NCI-H1105 treated with DMSO at 0.1 percent for 48 hours (cell line): ENCODE measurements at regions not wholly inside any gene's neighbourhood (a gene's known extent, or its start where the extent isn't known, plus 50 kb on each side); places are given as distances from the start of the nearest gene placed in this dataset.

Experiments used
- DNase-seq: peaks from one replicate; lab custom pipeline; 2025; lab: John Stamatoyannopoulos, UW

DNA sequence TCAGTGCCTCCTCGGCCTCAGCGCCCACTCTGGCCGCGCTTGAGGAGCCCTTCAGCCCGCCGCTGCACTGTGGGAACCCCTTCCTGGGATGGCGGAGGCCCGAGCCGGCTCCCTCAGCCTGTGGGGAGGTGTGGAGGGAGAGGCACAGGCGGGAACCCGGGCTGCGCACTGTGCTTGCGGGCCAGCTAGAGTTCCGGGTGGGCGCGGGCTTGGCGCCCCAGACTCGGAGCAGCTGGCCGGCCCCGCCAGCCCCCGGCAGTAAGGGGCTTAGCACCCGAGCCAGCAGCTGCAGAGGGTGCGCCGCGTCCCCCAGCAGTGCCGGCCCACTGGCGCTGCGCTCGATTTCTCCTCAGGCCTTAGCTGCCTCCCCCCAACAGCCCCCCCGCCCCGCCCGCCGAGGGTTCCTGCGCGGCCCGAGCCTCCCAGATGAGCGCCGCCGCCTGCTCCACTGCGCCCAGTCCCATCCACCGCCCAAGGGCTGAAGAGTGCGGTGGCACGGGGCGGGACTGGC is 1137.0 kb downstream of the PCDH18 start:
- no peak for DNase-seq

DNA sequence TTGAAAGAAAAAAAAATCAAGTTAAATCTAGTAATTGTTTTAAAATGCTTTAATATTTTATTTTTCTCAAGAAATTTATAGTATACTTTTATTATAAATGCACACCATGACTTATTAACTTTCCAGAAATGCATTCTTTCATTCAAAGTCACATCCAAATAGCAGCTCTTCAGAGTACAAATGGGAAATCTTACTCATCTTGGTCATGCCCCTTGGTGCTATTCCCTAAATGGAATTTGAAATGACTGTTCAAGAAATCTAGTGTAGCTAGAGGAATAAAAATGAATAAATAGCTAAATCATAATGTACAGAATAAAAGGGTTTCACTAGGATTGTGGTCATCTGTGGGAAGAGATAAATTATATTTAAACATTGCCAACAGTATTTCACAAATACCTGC is 1139.7 kb downstream of the PCDH18 start:
- no peak for DNase-seq

GRCh38 chr4:136390824-136391223 is 1141.5 kb downstream of the PCDH18 start:
- peak; percentile 13 for DNase-seq

GRCh38 chr4:136383082-136383481 is 1149.2 kb downstream of the PCDH18 start:
- DNase-seq, result no peak

DNA sequence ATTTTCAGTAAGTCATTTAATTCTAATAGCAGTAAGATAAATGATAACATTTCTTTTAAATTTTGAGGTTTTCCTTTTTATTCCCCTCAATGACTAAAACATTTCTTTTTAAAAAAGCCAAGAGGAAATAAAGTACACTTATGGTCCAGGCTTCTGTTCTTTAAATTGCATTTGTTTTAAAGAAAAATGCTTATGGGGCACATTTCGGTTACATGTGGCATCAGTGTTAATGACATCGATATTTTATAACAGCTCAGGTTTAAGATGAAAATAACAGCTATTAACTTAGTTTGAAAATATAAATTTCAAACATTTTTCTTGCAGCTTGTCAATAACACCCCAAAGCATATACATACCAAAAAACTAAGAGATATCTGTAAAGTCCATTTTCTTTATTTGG is 1161.1 kb downstream of the PCDH18 start:
- DNase-seq, result no peak

- no peak for DNase-seq
Observed at GRCh38 chr4:136369073-136369472, 1163.2 kb downstream of the PCDH18 start.

DNA sequence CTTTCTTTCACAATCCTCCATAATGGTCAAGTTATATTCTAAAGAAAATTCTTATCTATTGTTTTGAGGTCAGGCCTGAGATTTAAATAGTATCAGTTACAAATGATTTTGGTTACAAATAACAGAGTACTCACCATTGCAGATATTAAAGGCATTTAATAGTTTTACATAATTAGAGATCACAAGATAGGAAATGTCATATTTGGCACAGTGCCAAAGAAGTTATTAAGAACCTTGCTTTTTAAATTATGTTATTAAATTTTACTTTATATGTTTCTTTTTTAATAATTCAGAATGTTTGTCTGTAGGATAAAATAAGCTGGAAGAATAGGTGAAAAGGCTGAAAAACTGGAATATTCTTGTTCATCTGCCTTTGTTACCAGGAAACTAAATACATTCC is 1174.7 kb downstream of the PCDH18 start:
- no peak for DNase-seq

DNA sequence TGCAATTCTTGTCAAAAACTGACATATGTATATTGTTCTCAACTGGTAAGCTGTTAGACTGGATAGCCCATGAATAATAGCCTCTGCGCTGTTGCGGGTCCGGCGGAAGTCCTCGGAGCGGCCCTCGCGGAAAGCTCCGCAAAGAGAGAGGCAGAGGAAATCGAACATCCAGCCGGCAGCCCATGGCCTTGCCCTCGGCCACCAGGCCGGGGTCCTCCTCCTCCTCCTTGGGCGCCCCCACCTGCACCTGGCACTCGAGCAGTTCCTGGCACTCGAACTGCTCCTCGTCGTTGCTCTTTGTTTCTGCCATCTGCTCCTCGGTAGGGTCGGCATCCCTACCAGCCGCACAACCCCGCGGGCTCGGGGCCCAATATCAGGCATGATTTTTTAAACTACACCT is 1176.3 kb downstream of the PCDH18 start:
- DNase-seq, result no peak

GRCh38 chr4:136343340-136343739 is 1189.0 kb downstream of the PCDH18 start:
- no peak for DNase-seq

DNA sequence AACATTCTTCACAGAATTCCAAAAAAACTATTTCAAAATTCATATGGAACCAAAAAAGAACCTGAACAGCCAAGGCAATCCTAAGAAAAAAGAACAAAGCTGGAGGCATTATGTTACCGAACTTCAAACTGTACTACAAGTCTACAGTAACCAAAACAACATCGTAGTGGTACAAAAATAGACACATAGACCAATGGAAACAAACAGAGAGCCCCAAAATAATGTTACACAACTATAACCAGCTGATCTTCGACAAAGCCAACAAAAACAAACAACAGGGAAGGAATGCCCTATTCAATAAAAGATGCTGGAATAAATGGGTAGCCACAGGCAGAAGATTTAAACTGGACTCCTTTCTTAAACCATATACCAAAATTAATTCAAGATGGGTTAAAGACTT is 1189.6 kb downstream of the PCDH18 start:
- DNase-seq, result no peak

DNA sequence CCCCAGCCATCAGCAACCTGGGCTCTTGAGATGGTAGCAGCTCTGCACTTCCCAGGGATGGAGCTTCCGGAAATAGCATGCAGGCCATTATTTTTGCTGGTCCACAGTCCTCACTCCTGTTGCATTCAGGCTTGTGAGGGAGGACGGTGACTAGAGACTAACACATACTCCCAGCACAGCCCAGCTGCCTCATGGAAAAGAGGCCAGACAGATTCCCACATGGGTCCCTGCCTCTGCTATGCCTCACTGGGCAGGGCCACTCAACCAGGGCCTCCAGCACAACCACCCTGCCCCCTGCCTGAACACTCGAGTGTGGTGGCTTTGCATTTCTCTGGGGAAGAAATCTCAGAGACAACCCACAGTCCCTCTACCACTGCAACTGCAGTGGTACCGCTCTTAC is 1195.1 kb downstream of the PCDH18 start:
- no peak for DNase-seq

- DNase-seq, result no peak
Observed at GRCh38 chr4:136336479-136336878, 1195.8 kb downstream of the PCDH18 start.

DNA sequence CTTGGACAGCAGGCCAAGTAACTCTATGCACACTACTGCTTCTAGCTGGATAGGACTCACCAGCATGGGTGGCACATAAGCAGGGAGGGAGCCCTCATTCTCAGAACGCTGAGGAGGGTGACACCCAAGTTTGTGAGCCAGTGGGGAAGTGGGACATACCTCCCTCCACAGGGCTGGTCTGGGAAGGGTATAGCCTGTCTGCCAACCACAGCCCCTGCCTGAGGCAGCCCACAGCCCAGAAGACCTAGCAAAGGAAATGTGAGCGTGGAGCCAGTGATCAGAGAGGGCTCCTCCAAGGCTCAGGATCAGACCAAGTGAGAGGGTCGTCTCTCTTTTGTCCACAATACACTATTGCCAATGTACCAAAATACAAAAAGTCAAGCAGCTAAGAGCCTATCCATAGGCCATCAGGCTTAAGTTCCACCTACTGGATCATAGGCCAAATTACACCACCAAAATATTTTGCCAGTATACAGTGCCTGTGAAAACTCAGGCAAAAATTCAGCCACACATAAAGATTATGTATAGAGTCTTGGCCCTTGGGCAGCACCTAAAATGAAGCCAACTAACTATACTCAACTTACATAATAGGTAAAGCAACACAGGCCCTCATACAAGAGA is 1203.1 kb downstream of the PCDH18 start:
- DNase-seq, result no peak

DNA sequence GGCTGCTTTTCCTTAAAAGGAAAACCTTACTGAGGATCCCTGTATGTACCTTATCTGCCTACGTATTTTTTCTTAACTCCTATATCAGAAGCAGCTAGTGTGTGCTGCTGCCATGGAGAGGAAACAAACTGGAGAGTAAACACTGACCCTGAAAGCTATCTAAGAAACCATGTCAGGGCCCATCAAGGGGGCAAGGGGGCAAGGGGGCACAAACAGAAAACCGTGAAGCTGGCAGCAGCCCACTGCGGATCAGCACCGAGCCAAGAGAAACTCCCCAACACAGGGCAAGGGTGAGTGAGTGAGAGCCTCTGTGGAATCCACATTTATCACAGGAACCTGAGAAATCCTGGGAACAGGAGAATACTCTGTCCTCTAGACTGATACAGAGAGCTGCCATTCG is 1204.2 kb downstream of the PCDH18 start:
- no peak for DNase-seq

- no peak for DNase-seq
Observed at GRCh38 chr4:136320465-136320813, 1211.9 kb downstream of the PCDH18 start.

DNA sequence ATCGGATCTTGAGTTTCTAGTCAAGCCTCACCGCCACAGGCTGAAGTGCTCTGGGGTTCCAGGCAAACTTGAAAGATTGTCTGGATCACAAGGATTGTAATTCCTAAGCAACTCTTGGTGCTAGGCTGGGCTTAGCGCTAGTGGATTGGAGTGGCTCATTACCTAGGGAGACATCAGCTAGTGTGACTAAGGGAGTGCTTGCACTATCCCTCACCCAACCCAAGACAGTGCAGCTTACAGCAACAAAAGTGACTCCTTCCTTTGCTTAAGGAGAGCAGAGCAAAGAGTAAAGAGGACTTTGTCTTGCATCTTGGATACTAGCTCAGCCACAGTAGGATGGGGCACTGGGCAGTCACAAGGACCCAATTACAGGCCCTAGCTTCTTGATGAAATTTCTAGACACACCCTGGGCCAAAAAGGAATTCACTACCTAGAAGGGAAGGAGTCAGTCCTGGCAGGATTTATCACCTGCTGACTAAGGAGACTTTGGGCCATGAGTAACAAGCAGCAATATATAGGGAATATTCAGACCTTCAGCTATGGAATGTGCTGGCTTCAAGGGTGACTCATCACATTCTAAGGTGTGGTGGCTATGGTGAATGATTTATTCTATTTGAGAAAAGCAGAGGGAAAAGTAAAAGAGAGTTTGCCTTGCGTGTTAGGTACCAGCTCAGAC is 1212.4 kb downstream of the PCDH18 start:
- no peak for DNase-seq

DNA sequence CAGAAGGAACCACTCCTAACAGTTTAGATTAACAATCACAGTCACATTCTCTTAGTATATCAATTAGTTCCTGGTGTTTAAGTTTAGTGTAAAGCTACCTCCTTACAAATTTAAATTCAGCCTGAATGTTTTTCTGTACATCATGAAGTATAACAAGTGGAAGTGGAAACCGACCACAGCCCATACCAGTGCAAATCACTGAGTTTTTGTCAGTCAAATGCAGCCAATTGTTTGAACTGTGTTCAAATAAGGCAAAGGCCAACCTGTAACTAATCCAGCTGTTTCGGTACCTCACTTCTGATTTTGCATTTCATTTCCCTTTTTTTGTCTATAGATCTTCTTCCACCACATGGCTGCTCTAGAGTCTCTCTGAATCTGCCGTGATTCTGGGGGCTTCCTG is 1215.3 kb downstream of the PCDH18 start:
- DNase-seq, result no peak

DNA sequence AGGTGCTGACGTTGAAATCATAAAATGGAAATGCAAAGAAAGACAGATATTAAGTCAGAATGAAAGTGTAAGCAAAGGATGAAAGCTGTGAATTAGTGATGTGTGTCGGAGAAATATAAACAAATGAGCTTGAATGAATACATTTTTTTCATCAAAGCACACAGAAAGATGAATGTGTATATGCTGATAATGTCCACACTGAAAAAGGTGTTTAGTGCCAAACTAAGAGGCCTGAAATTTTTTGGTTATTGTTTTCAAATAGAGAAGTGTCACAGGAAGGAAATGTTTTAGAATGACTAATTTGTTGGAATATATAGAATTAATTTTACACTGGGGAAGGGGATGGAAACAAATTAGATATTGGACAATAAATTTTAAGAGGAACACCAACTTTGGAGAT is 1217.6 kb downstream of the PCDH18 start:
- no peak for DNase-seq

- no peak for DNase-seq
Observed at GRCh38 chr4:136311774-136312173, 1220.5 kb downstream of the PCDH18 start.

- DNase-seq, result no peak
Observed at GRCh38 chr4:136307765-136308164, 1224.5 kb downstream of the PCDH18 start.

DNA sequence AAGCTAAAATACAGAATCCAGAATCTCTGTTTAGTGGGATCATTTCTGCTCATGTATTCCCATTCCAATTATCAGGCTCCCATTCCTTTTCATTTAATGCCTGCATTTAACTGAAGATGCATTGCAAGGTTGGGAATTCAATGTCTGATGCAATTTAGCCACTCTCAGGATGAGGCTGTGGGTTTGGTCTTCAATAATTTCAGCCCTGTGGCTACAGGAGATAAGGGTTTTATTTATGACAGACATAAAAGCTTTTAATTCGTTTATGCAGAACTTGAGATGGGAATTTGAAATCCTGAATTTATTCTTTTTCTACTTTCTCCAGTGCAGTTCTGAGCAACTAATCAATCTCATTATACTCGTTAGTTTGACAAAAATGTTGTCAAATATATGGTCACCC is 1225.9 kb downstream of the PCDH18 start:
- no peak for DNase-seq

- no peak for DNase-seq
Observed at GRCh38 chr4:136302566-136302965, 1229.7 kb downstream of the PCDH18 start.

DNA sequence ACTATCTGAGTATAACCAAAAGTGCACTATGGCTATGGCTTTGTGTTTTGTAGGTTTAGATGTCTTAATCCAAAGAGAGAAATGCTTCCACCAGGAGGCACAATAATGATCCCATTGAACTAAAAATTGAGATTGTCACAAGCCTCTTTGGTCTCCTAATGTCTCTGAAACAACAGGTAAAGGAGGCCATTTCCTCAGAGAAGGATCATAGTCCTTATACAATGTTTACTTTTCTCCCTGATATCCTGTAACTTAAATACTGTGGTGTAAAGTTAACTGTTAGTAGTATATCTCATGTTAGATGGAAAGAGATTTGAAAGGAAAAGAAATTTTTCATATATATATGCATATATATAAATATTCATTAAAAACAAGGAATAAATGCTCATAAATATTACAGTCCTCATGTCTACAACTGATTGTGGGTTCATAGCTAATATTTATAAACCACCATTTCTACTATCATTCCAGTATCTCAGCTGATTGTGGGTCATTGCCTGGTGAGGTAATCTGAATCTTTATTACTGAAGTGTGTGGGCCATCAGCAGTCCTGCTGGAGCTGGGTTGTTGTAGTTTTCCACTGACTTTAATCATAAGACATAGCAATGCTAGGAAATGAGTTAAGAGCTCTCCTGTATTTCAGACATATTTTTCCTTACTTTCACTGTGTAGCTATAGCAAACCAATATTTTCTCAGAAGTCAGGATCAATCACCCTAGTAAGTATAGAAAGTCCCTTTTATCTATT is 1230.4 kb downstream of the PCDH18 start:
- DNase-seq, result no peak
